Neuron (in vitro differentiated cells): ENCODE measurements at regions not wholly inside any gene's neighbourhood (a gene's known extent, or its start where the extent isn't known, plus 50 kb on each side); places are given as distances from the start of the nearest gene placed in this dataset.
"Not testable (repeated sequence)": the region's sequence is repeated elsewhere in the genome, so short reads cannot be mapped to it uniquely, and the experiment has no call there.

Experiments used
- H2AFZ ChIP-seq: one replicate; pipeline ENCODE4 v1.6.1; 2013; ENCODE audit warnings: low read depth, mild to moderate bottlenecking, inconsistent platforms, low read length, moderate library complexity
- H3K27me3 ChIP-seq: one replicate; pipeline ENCODE4 v1.6.1; 2013; ENCODE audit warnings: low read length; ENCODE audit not compliant: insufficient read depth
- H3K36me3 ChIP-seq: one replicate; pipeline ENCODE4 v1.6.1; 2013; ENCODE audit warnings: low read length; ENCODE audit not compliant: insufficient read depth
- H3K4me1 ChIP-seq: one replicate; pipeline ENCODE4 v1.6.1; 2013; ENCODE audit warnings: low read length; ENCODE audit not compliant: insufficient read depth
- H3K4me3 ChIP-seq: 2 replicates; pipeline ENCODE4 v1.5.1; 2013; ENCODE audit warnings: mild to moderate bottlenecking, low read length, moderate library complexity
- H3K9me3 ChIP-seq: one replicate; pipeline ENCODE4 v1.6.1; 2013; ENCODE audit warnings: low read length

DNA sequence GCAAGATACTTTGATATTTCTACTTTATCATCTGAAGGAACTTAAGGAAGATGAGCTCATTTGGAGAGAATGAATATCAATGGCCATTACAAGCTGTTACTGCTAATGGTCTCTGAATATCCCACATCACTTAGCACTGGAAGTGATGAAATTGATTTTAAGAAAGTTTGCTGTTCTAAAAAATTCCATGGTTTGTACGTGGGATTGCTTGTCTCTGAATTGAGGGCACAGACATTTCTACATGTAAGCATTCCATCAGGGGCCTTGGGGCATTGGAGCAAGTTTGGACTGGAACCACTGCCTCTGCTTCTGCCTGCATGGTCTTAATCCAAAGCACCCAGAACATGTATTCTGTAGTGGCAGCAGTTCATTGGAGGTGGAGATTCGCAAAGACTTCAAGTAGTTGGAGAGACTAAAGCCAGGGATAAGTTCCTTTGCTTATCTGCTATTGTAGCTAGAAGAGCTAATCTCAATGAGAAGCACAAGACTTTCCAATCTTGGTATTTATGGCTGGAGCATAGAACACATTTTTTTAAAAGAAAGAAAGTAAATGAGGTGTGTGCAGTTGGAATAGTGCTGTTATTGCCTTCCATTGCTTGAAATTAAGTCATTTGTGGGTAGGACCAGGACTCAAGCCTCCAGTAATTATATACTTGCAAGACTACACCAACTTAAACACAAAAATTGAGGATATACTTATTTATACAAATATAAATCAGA lies 424.2 kb downstream of the SPATA31D1 start:
- Histone ChIP-seq H3K9me3 (no peaks in the 10 kb centered on the region), H3K36me3 (no peaks in the 10 kb centered on the region), H3K4me3 (no peak overlapping the region), H2AFZ (no peak overlapping the region), H3K4me1 (no peaks in the 10 kb centered on the region), H3K27me3 (no peaks in the 10 kb centered on the region)

DNA sequence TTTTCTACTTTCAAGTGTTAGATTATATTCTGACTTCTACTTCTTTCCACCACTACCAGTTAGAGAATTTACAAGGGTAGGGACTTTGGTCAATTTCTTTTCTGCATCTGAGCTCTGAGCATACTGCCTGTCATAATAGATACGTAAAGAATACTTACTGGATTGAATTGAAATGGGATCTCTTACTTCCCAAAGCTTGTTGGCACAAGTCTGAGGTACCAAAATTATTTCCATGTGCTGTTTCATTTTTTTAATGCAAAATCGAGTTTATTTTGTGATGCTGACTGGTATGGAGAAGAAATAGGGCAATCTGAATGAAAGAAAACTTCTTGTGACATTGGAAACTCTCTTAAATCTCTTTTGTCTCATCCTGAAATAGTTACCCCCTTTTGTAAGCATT lies 428.9 kb downstream of the SPATA31D1 start:
- H3K4me3 ChIP-seq: no peak overlapping the region
- no peaks in the 10 kb centered on the region for H3K9me3 ChIP-seq
- no peaks in the 10 kb centered on the region for H3K36me3 ChIP-seq
- H2AFZ ChIP-seq: no peak overlapping the region
- H3K4me1 ChIP-seq: no peaks in the 10 kb centered on the region
- no peaks in the 10 kb centered on the region for H3K27me3 ChIP-seq

DNA sequence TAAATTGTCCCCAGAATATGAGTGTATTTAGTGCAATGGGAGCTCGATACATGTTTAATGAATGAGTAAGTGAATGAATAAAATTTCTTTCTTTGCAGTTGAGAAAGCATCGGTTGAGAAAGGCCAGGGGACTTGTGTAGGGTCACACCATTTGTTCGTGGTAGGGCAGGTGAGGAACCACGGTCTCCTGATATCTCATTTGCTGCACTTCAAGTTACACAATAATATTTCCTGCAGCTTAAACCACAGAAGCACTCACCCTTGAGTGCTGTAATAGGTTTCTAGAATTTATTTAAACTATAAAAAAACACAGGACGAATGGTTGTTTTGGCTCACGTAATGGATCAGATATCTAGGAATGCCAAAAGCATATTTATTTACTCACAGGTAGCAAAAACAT lies 429.8 kb downstream of the SPATA31D1 start:
- Histone ChIP-seq H3K9me3 (no peaks in the 10 kb centered on the region), H3K36me3 (no peaks in the 10 kb centered on the region)

DNA sequence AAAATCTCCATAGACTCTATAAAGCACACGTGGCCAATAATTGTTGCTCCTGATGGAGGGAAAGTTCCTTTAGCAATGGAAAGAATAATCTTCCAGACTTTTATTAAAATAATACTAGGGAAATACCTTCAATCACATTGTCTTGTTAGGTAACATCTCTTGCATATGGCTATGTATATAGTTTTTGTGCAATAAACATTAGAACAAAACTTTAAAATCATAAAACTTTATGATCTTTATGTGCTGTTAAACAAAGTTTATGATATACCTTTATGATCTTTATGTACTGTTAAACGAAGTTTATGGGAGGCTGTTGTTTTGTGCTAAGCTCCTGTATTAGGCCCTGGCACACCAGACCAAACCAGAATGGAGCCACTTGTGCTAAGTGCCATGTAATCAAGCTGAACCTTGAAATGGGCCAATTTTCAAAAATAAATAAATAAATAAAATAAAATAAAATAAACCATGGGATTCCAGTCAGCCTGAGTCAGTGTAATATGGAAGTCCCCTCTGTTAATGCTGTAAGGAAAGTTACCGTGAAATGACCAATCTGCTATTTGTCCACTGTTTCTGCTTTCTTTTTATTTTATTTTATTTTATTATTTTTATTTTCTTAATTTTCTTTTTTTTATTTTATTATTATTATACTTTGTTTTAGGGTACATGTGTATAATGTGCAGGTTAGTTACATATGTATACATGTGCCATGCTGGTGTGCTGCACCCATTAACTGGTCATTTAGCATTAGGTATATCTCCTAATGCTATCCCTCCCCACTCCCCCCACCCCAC lies 431.3 kb downstream of the SPATA31D1 start:
- Histone ChIP-seq H3K4me1 (no peaks in the 10 kb centered on the region), H3K36me3 (no peaks in the 10 kb centered on the region), H2AFZ (no peak overlapping the region), H3K9me3 (no peaks in the 10 kb centered on the region), H3K27me3 (no peaks in the 10 kb centered on the region), H3K4me3 (no peak overlapping the region)

More for the DNA sequence above, 429.8 kb downstream of the SPATA31D1 start:
- Histone ChIP-seq H2AFZ (no peak overlapping the region), H3K27me3 (no peaks in the 10 kb centered on the region), H3K4me3 (no peak overlapping the region), H3K4me1 (no peaks in the 10 kb centered on the region)

GRCh38 chr9:82421498-82421897 lies 432.9 kb downstream of the SPATA31D1 start:
- H3K9me3 ChIP-seq: no peaks in the 10 kb centered on the region
- no peaks in the 10 kb centered on the region for H3K27me3 ChIP-seq
- no peaks in the 10 kb centered on the region for H3K36me3 ChIP-seq
- H3K4me1 ChIP-seq: no peaks in the 10 kb centered on the region
- H3K4me3 ChIP-seq: no peak overlapping the region
- no peak overlapping the region for H2AFZ ChIP-seq

GRCh38 chr9:82423700-82424099 lies 435.1 kb downstream of the SPATA31D1 start:
- H2AFZ ChIP-seq: no peak overlapping the region
- no peak overlapping the region for H3K4me3 ChIP-seq
- no peaks in the 10 kb centered on the region for H3K9me3 ChIP-seq
- H3K36me3 ChIP-seq: no peaks in the 10 kb centered on the region
- H3K4me1 ChIP-seq: no peaks in the 10 kb centered on the region
- no peaks in the 10 kb centered on the region for H3K27me3 ChIP-seq

GRCh38 chr9:82424599-82425120 lies 436.1 kb downstream of the SPATA31D1 start:
- no peaks in the 10 kb centered on the region for H3K9me3 ChIP-seq
- no peaks in the 10 kb centered on the region for H3K4me1 ChIP-seq
- no peak overlapping the region for H2AFZ ChIP-seq
- no peaks in the 10 kb centered on the region for H3K36me3 ChIP-seq
- H3K27me3 ChIP-seq: no peaks in the 10 kb centered on the region
- H3K4me3 ChIP-seq: no peak overlapping the region

DNA sequence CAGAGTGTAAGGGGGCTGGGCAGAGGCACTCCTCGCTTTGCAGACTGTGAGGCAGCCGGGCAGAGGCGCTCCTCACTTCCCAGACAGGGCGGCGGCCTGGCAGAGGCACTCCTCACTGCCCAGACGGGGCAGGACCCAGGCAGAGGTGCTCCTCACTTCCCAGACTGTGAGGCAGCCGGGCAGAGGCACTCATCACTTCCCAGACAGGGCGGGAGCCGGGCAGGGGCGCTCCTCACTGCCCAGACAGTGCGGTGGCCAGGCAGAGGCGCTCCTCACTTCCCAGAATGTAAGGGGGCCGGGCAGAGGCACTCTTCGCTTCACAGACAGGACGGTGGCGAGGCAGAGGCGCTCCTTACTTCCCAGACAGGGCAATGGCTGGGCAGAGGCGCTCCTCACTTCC lies 442.5 kb downstream of the SPATA31D1 start:
- no peak overlapping the region for H3K4me3 ChIP-seq
- no peaks in the 10 kb centered on the region for H3K36me3 ChIP-seq
- H3K9me3 ChIP-seq: no peaks in the 10 kb centered on the region
- H2AFZ ChIP-seq: no peak overlapping the region
- H3K27me3 ChIP-seq: no peaks in the 10 kb centered on the region
- no peaks in the 10 kb centered on the region for H3K4me1 ChIP-seq

DNA sequence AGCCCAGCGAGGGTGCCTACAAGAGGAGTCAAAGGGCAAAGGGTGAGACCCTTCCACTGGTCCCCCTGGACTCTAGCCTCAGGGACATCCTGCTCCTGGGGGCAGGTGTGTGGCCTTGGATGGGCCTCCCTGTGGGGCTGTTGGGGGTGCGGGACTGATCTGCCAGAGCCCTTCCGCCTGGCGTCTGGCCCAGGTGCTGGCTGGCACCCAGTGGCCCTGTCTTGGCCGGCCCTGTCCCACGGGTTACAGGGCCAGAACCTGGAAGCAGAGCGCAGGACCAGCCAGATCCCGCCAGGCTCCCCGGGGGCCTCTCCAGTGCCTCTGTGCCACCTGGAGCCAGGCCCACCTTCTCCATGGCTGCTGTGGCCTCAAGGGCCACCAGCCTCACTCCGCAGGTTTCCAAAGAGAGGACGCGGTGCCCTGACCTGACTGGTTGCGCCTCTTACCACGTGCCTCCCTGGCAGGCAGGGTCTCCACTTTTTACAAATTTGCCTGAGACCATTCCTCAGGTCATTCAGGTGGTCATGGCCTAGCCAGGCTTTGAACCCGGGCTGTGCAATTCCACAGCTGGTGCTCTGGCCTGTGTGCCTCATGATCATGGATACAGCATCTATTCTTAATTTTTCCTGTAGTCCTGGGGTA lies 444.8 kb downstream of the SPATA31D1 start:
- not testable (repeated sequence) for H3K27me3 ChIP-seq, H3K9me3 ChIP-seq, H3K36me3 ChIP-seq, H2AFZ ChIP-seq, H3K4me3 ChIP-seq, H3K4me1 ChIP-seq

DNA sequence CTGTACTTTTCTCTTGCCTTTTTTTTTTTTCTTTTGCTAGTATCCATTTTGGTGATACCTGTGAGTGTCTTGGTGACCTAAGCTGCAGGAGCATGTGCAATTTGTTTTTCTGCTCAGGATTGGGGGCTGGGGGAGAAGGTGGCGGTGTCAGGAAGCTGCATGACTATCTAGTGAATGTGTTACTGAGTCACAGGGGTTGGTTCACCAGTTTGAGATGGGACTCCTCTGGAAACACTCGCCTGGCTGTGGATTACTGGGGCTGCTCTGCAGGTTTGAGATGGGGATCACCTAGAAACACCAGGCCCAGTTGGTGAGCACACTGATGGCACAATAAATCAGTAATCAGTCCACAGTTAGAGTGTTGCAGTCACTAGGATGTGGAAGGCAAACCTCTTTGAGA lies 447.9 kb downstream of the SPATA31D1 start:
- Histone ChIP-seq H3K27me3 (no peaks in the 10 kb centered on the region), H3K4me1 (no peaks in the 10 kb centered on the region), H3K36me3 (no peaks in the 10 kb centered on the region), H2AFZ (no peak overlapping the region), H3K9me3 (no peaks in the 10 kb centered on the region), H3K4me3 (no peak overlapping the region)

DNA sequence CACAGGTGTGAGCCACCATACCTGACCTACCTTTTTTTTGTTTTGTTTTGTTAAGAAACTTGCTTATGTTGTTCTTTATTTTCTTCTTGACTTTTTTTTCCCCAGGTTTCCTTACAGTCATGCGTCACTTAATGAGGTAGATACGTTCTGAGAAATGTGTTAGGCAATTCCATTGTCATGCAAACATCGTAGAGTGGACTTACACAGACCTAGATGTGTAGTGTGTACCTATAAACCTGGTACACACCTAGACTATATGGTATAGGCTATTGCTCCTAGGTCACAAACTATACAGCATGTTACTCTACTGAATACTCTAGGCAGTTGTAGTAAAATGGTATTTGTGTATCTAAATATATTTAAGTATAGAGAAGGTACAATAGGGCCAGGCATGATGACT lies 448.6 kb downstream of the SPATA31D1 start:
- H3K27me3 ChIP-seq, H3K9me3 ChIP-seq, H3K4me1 ChIP-seq, H2AFZ ChIP-seq, H3K36me3 ChIP-seq, H3K4me3 ChIP-seq: not testable (repeated sequence)

DNA sequence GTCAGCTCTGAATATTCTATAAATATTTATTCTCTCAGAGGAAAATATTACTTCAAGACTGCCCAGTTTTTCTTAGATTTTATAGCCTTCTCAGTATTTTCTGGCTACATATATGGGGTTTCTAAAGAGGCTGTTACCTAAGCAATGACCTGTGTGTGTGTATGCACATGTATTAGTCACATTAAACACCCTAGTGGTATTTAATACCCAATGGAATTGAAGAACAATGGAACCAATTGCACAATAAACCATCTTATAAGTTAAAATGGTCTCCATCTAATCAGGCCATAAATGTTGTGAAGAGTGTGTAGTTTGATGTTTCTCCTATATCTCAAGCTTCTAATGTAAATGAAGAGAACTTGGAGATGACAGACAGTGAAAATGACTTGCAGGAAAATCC lies 450.0 kb downstream of the SPATA31D1 start:
- Histone ChIP-seq H3K4me1 (no peaks in the 10 kb centered on the region), H2AFZ (no peak overlapping the region), H3K36me3 (no peaks in the 10 kb centered on the region), H3K4me3 (no peak overlapping the region), H3K9me3 (no peaks in the 10 kb centered on the region), H3K27me3 (no peaks in the 10 kb centered on the region)

DNA sequence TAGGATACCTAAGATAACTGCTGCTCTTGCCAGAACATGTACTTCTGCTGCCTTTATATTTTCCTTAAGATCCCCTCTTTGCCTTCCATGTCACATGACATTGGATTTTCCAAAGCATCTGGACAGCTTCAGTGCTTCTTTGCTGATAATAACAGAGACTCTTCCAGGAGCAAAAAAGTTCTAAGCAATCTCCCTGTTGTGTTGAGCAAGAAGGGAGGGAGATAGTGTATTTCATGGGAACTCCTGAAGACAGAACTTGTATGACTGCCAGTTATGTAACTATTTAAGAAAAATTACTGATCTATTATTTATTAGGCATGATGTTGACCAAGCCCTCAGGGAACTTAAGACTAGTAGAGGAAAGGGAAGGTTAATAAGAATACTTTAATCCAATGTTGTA lies 454.7 kb downstream of the SPATA31D1 start:
- H3K4me3 ChIP-seq: no peak overlapping the region
- no peaks in the 10 kb centered on the region for H3K4me1 ChIP-seq
- H3K27me3 ChIP-seq: no peaks in the 10 kb centered on the region
- no peaks in the 10 kb centered on the region for H3K9me3 ChIP-seq
- no peak overlapping the region for H2AFZ ChIP-seq
- H3K36me3 ChIP-seq: no peaks in the 10 kb centered on the region
